Activated CD4-positive, alpha-beta T cell treated with anti-CD3 and anti-CD28 coated beads, Interleukin-10, Interleukin-2, amounts not matched to agents 100 ng/mL and 50 ng/mL, durations not matched to agents 16 hours and 8 hours (primary cell): ENCODE measurements at regions not wholly inside any gene's neighbourhood (a gene's known extent, or its start where the extent isn't known, plus 50 kb on each side); places are given as distances from the start of the nearest gene placed in this dataset.

Source experiments
- DNase-seq: peaks from one replicate; pipeline ENCODE4 v3.0.0-alpha.2; 2020

- DNase-seq: no peak
Observed at GRCh38 chr5:155068616-155069100, 55.1 kb downstream of the KIF4B start.

GRCh38 chr5:155069961-155070360 lies 56.4 kb downstream of the KIF4B start:
- DNase-seq: no peak

GRCh38 chr5:155070781-155071180 lies 57.2 kb downstream of the KIF4B start:
- DNase-seq: no peak

DNA sequence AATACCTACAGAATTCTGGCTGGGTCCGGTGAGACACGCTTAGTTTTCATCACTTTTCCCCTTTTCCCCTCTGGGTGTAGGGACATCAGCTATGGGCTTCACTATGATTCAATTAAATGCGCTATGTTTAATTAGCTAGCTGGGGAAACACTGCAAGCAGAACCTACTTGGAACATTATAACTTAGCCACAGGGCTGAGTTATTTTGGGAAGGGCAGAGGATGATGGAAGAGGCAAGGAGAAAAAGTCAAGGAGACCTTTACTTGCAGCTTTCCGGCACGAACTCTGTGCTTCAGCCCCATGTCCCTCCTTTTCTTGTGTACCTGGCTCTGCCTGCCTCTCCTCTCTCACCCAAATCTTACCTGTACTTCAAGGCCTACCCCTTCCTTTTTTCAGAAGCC lies 62.8 kb downstream of the KIF4B start:
- no peak for DNase-seq

DNA sequence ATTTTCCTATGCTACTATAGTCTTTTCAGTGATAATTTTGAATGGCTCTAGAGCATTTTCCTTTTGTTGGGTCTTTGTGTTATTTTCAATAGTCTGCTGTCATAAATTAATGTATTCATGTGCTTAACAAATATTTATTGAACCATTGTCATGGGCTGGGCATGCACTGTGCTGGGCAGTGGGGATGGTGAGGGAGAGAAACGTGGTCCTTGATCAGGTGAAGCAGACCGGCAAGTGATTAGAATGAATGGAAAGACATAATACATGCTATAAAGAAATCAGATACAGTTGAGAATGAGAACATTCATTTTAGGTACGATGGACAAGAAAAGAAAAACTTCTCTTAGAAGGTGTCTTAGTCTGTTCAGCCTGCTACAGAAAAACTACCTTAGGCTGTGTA lies 66.1 kb downstream of the KIF4B start:
- no peak for DNase-seq

DNA sequence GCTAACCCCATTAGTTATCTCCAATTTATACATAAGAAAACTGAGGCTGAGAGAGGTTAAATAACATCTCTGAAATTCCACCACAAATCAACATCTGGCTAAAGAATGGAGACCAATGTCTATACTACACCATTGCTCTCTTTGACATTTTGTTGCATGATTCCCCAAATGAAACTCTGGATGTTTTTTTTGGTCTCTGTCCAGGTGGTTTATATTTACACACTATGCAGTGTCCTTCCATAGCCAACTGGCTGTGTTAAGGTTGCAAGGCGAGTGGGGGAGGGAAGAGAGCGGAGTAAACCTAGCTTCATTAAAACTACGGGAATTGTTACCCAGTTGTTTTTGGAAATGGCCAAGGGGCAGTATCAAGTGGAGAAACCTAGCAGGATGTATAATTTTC lies 67.2 kb downstream of the KIF4B start:
- no peak for DNase-seq

- no peak for DNase-seq
Observed at GRCh38 chr5:155081618-155082017, 68.1 kb downstream of the KIF4B start.

DNA sequence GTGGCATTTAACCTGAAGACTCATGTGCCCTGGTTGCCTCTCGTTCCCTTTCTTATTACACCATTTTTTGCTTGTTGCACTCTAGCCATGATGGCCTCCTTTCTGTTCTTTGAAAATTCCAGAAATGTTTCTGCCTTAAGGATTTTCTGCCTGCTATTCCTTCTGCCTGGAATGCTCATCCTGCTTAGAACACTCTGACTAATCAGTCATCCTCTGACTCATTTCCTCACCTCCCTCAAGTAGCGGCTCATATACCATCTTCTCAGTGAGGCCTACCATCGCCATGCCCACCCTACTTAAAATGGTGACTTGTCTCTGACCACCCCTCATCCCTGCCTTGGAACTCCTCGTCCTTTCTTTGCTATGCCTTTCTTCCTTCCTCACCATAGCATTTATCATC lies 68.8 kb downstream of the KIF4B start:
- DNase-seq: no peak

- no peak for DNase-seq
Observed at GRCh38 chr5:155085282-155085989, 71.9 kb downstream of the KIF4B start.

DNA sequence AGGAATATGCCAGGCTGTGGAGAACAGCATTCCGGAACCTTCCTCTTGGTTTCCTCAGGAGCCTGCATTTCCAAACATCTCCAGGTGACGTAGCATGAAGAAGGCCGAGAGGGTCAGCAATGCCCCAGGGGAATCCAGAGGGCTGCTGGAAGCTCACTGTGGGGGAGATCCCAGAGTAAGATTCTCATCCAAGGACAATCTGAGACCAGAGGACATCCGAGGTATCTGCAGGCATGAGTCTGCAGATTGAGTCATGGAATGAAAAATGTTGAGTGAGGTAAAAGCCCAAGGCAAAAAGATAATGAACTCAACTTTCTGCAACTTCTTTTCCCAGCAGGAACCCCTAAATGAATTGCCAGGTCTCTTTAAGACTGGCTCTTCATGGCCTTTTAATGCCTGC lies 73.5 kb downstream of the KIF4B start:
- DNase-seq: no peak

- no peak for DNase-seq
Observed at GRCh38 chr5:155088811-155089210, 75.3 kb downstream of the KIF4B start.

DNA sequence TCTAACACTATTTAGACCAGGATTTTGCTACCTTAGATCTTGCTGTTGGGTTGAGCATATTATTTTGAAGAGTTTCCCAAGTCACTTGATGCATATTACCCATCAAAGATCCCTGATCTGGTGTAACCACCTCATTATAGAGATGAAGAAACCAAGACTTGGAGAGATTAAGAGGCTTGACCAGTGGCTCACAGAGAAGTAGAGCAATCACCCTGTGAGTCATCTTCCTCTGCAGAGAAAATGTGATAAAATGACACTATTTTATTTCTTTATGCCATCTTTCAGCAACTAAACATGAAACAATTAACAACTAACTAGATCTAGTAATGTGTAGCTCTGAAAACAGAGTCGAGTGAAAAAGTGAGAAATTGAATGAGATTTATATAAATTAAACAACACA lies 76.1 kb downstream of the KIF4B start:
- DNase-seq: no peak

GRCh38 chr5:155091063-155091648 lies 77.6 kb downstream of the KIF4B start:
- no peak for DNase-seq

DNA sequence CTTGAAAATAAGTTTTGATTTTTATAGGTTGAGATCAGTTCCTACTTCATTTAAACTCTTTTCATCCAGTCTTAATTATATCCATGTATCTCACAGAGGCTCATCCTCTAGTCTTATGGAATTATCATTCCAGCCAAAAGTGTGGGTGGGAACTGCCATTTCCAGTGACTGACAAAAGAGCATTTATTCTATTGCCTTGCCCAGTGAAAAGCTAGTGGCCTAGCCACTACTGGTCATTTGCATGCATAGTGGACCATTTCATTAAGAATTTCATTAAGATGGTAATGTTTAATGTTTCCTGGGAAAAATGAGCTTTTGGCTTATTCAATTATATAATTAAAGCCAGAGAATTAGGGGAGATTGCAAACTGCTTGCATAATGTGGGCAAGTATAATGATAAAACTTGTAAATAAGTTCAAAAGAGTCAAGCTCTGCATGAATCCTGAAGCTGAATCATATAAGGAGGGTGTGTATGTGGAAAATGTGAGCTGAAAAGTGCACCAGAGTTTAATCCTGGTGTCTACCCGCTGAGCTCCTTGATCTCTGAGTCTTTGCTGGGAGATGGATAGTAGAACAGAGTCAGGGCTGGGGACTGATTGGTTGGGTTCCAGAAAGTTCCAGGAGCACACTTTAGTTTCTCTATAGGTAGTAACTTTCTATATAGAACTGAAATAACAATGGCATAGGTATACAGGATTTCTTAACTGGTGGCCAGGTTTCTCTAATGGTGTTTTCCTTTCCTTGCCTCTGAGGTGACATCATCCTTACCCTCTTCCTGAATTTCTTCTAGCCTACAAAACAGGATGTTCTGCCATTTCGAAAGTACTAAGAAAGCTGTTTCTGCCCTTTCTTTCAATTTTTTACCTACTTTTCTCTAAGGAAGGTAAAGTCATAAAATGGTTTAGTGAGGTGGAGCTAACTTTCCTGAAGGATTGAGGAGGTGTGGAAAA lies 78.5 kb downstream of the KIF4B start:
- DNase-seq: no peak

- DNase-seq: no peak
Observed at GRCh38 chr5:155094455-155094854, 80.9 kb downstream of the KIF4B start.

- DNase-seq: no peak
Observed at GRCh38 chr5:155097995-155098394, 84.4 kb downstream of the KIF4B start.

GRCh38 chr5:155098433-155098832 lies 84.9 kb downstream of the KIF4B start:
- DNase-seq: no peak

DNA sequence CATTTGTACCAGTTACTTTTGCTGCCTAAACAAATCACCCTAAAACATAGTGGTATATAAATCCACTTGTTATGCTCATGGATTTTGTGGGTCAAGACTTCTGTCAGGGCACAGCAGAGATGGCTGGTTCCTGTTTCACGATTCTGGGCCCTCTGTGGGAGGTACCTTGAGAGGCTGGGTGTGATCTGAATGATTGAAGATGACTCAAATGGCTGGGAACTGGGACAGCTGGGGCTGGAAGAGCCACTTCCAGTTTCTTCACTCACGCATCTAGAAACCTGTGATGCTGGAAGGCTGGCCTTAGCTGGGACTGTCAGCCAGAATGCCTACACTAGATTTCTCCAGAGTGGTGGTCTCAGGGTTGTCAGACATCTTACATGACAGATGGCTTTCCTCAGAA lies 88.1 kb downstream of the KIF4B start:
- DNase-seq: no peak

- no peak for DNase-seq
Observed at GRCh38 chr5:155103146-155103545, 89.6 kb downstream of the KIF4B start.

DNA sequence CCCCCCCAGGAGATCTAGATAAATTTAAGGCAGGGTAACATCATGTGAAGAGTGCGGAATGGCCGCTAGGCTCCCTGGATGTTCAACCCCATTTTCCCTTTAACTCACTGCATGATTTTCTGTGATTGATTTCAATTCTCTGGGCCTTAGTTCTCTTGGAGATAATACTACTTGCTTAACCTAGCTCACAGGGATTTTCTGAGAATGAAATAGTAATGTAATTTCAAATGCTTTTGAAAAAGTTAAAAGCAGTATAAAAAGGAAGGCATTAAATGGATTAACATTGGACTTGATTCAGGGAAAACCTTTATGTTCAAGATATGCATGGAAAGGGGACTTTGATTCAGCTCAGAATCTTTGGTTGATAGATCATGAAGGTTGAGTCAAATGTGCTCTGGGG lies 90.9 kb downstream of the KIF4B start:
- no peak for DNase-seq

DNA sequence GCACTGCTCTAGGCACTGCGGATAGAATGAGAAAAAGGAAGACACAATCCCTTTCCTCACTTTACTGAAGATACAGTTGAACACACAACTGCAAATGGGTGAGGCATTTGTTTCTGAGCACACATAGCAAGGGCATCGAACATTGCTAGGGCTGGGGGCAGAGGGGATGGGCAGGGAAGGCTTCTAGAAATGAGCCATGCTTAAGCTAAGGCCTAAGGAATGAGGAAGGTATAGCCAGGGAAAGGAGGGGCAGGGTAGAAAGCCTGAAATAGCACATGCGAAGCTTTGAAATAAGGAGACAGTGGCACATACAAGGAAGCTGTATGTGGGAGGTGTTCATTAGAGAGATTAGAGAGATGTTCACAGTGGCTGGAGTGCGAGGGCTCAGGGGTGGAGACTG lies 92.7 kb downstream of the KIF4B start:
- no peak for DNase-seq

- no peak for DNase-seq
Observed at GRCh38 chr5:155113888-155114287, 100.3 kb downstream of the KIF4B start.

DNA sequence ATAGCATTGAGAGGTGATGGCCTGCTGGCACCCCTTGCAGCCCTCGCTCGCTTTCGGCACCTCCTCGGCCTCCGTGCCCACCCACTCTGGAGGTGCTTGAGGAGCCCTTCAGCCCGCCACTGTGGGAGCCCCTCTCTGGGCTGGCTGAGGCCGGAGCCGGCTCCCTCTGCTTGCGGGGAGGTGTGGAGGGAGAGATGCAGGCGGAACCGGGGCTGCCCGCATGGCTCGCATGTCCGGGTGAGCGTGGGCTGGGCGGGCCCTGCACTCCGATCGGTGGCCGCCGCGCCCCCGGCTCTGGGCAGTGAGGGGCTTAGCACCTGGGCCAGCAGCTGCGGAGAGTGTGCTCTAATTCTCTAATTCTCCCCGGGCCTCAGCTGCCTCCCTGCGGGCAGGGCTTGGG lies 101.1 kb downstream of the KIF4B start:
- no peak for DNase-seq
